HFFc6 (cell line): ENCODE measurements at regions not wholly inside any gene's neighbourhood (a gene's known extent, or its start where the extent isn't known, plus 50 kb on each side); places are given as distances from the start of the nearest gene placed in this dataset.

Experiments
- DNase-seq: peaks from one replicate; pipeline ENCODE4 v3.0.0-alpha.2; 2018
- H3K27ac Mint-ChIP-seq: 2 replicates; pipeline ENCODE4 v1.8.0; 2020; ENCODE audit warnings: mild to moderate bottlenecking, mixed read lengths
- H3K27me3 Mint-ChIP-seq: 2 replicates; pipeline ENCODE4 v1.8.0; 2021; ENCODE audit warnings: mild to moderate bottlenecking, moderate library complexity, mixed read lengths; ENCODE audit not compliant: insufficient read depth
- H3K36me3 Mint-ChIP-seq: 2 replicates; pipeline ENCODE4 v1.8.0; 2021; ENCODE audit warnings: low read depth, mixed read lengths
- H3K4me1 Mint-ChIP-seq: 2 replicates; pipeline ENCODE4 v1.8.0; 2020; ENCODE audit warnings: low read depth, mixed read lengths
- H3K4me3 Mint-ChIP-seq: 2 replicates; pipeline ENCODE4 v1.8.0; 2020; ENCODE audit warnings: mild to moderate bottlenecking, moderate library complexity, mixed read lengths
- H3K9me3 Mint-ChIP-seq: 2 replicates; pipeline ENCODE4 v1.8.0; 2020; ENCODE audit warnings: mild to moderate bottlenecking, mixed read lengths
- TF ChIP-seq, protein P1 (sequence below): fragments of 200-600 bp; sonication (generic); IDR thresholded peaks from 2 replicates; pipeline ENCODE4 v1.5.0; 2021; ENCODE audit warnings: antibody characterized with exemption, mild to moderate bottlenecking

DNA sequence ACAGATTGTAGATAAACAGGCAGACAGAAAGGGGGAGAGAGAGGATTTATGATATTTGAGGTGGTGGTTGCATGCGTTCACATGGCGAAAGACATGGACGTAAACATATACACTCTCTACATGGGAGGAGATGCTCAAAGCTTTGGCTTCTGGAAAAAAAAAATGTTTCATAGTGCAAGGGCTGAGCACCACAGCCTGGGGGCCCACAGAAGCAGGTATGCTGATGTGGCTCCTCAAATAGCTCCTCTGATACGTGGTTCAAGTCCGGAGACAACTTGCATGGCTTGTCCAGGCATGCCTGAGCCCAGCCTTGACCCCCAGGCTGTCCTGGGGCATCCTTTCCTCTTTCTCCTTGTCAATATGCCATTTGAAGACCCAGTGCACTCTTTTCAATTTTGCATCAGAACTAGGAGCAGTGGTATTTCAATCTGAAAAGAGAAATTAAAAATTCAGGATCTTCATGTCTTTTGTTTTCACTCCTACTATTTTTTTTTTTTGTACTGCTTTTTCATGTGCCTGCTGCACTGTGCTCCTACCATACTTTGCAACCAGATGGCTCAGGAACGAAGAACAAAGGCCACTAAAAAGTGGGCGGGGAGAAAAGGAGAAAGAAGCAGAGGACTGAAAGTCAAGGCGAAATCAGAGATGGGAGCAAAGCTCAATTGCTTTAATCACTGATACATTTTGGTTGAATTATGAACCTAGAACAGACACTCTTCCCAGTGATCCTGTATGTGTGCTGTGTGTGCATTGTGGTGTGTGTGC is 495.7 kb upstream of the TCF4 start:
- Mint-ChIP-seq H3K4me1 (peaks cover 48% of the 10 kb centered on the region), H3K4me3 (no peak overlapping the region), H3K27me3 (no peaks in the 10 kb centered on the region), H3K9me3 (no peaks in the 10 kb centered on the region), H3K27ac (peak overlapping the region; percentile 14; the same call in 1 of the 2 replicates), H3K36me3 (no peaks in the 10 kb centered on the region)
- no peak for DNase-seq
- TF ChIP-seq, protein P1, sequence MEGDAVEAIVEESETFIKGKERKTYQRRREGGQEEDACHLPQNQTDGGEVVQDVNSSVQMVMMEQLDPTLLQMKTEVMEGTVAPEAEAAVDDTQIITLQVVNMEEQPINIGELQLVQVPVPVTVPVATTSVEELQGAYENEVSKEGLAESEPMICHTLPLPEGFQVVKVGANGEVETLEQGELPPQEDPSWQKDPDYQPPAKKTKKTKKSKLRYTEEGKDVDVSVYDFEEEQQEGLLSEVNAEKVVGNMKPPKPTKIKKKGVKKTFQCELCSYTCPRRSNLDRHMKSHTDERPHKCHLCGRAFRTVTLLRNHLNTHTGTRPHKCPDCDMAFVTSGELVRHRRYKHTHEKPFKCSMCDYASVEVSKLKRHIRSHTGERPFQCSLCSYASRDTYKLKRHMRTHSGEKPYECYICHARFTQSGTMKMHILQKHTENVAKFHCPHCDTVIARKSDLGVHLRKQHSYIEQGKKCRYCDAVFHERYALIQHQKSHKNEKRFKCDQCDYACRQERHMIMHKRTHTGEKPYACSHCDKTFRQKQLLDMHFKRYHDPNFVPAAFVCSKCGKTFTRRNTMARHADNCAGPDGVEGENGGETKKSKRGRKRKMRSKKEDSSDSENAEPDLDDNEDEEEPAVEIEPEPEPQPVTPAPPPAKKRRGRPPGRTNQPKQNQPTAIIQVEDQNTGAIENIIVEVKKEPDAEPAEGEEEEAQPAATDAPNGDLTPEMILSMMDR: no peak

DNA sequence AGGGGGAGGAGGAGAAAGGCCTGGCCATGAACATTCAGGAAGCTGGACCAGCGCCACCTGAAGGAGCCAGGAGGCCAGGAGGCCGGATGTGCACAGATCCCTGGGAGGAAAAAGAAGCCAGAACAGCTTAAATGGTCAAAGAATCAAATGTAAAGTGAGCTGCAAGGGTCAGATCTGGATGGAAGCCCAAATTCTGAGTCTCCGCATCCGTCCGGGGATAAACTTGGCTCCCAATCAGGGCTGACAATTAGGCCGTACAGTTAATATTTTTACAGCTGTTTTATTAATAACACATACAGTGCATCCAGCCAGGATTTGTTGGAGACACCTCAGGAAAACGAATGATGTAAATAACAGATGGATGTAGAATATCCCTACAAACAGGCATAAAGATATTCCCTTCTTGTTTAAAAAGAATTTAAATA is 495.1 kb upstream of the TCF4 start:
- no peaks in the 10 kb centered on the region for H3K9me3 Mint-ChIP-seq
- no peak overlapping the region for H3K4me3 Mint-ChIP-seq
- peaks cover 48% of the 10 kb centered on the region for H3K4me1 Mint-ChIP-seq
- H3K36me3 Mint-ChIP-seq: no peaks in the 10 kb centered on the region
- H3K27me3 Mint-ChIP-seq: no peaks in the 10 kb centered on the region
- no peak for DNase-seq
- TF ChIP-seq, protein P1: 0 out of 2 replicates have a peak, but pooled peaks have one; percentile 11
- H3K27ac Mint-ChIP-seq: peak overlapping the region; percentile 14; the same call in 1 of the 2 replicates

- TF ChIP-seq, protein P1: no peak
- H3K4me1 Mint-ChIP-seq: peaks cover 12% of the 10 kb centered on the region
- DNase-seq: no peak
- no peaks in the 10 kb centered on the region for H3K27me3 Mint-ChIP-seq
- H3K9me3 Mint-ChIP-seq: peaks cover 4% of the 10 kb centered on the region; the same call in 1 of the 2 replicates
- H3K36me3 Mint-ChIP-seq: peaks cover 9% of the 10 kb centered on the region; the same call in 1 of the 2 replicates
- no peak overlapping the region for H3K4me3 Mint-ChIP-seq
- no peak overlapping the region for H3K27ac Mint-ChIP-seq
Measured at GRCh38 chr18:56076723-56077122, 488.7 kb upstream of the TCF4 start.

DNA sequence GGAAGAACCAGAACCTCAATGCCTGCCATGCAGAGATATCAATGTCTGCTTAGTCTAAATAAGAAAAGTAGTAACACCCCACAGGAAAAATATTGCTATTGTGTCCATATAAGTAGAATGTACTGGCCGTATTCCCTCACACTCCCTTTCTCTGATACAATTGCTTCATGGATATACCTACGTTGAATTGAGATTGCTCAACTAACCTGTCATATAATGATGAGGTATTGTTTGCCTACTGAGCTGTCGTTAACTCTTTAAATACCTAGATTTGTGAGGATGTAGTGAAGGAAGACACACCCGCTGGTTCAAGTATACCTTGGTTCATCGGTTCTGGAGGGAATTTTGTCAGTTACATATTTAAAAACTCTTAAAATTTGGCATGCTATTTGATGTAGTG is 480.7 kb upstream of the TCF4 start:
- Mint-ChIP-seq H3K27me3 (no peaks in the 10 kb centered on the region), H3K36me3 (0 out of 2 replicates have a peak, but pooled peaks cover 5% of the 10 kb centered on the region), H3K4me1 (peaks cover 27% of the 10 kb centered on the region), H3K27ac (peak overlapping the region; percentile 66), H3K9me3 (0 out of 2 replicates have a peak, but pooled peaks cover 4% of the 10 kb centered on the region), H3K4me3 (peak overlapping the region; percentile 72; the same call in 1 of the 2 replicates)
- no peak for DNase-seq
- TF ChIP-seq, protein P1: no peak

DNA sequence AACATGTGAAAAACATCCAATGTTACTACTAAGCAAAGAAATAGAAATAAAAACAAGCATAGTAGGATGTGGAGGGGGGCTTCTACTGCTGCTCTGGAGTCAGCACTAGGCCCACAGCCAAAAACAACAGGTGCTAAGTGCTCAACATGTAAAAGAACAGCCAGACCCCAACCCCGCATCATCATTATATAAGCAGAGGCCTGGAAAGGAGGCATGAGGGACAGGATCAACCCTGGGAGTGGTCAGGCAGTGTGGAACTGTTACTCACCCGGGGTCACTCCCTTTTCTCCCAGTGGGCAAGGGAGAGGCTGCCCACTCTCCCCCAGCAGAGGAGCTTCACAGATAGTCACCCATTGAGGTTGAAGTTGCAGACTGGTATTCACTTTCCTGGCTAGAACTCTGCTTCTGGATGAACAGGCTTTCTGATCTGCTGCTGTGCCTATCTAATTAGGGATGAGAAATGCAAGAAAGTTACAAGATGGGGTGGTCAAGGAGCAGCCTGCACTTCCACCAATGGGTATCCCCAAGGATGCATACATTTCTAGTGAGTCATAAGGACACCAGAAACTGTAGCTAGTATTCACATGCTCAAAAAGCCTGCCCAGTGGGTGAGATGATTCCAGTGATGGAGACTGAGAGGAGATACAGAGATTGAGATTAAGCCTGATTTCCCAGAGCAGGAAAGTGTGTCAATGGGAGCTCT is 480.1 kb upstream of the TCF4 start:
- peaks cover 27% of the 10 kb centered on the region for H3K4me1 Mint-ChIP-seq
- peak overlapping the region; percentile 72 for H3K4me3 Mint-ChIP-seq
- H3K9me3 Mint-ChIP-seq: 0 out of 2 replicates have a peak, but pooled peaks cover 4% of the 10 kb centered on the region
- H3K27me3 Mint-ChIP-seq: no peaks in the 10 kb centered on the region
- peak overlapping the region; percentile 66 for H3K27ac Mint-ChIP-seq
- TF ChIP-seq, protein P1: no peak
- H3K36me3 Mint-ChIP-seq: 0 out of 2 replicates have a peak, but pooled peaks cover 5% of the 10 kb centered on the region
- peak; percentile 92 for DNase-seq
